ENCODE measurements at regions not wholly inside any gene's neighbourhood (a gene's known extent, or its start where the extent isn't known, plus 50 kb on each side); places are given as distances from the start of the nearest gene placed in this dataset.

DNA sequence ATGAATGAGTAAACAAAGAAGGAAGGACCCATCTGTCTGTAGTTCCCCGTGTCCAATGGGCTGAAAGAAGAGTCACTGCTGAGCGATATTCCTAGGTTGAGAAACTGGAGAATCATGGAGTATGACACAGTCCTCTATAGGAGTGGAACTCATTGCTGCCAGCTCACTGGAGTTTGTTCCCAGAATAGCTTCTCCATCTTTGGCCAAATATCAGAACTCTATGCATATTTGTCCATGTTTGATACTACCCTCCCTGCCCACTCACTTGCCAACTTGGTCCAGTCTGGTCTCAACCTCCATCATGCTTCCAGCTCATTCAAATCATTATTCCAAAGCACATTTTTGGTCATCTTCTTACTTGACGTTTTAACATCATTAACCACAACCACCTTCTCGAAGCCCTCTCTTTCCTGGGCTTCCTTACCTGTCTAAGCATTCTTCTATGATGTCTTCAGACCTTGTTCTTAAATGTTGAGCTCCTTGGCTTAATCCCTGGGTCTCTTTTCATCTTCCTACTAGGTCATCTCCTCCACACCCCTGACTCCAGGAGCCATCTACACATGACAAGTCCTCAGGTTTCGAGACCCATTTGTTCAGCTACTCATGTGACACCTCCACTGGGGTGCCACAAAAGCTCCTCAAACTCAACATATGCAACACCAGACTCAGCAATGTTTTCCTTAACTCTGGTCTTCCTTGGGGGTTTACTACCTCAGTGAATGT is 221.6 kb downstream of the MYCN start:
- no peak for DNase-seq

DNA sequence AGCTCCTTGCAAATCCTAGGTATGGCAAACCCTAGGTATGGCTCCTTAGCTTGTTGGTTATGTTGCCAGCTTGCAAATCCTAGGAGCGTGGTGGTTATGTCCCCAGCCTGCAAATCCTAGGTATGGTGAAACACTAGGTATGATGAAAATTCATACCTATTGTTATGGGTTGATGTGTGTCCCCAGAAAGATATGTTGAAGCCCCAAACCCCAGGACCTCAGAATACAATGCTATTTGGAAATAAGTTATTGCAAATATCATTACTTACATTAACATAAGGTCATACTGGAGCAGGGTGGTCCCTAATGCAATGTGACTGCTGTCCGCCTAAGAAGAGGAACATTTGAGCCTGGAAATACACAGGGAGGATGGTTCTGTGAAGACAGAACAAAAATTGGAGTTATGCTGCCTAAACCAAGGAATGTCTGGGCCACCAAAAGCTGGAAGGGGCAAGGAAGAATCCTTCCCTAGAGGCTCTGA is 220.8 kb downstream of the MYCN start:
- no peak for DNase-seq

DNA sequence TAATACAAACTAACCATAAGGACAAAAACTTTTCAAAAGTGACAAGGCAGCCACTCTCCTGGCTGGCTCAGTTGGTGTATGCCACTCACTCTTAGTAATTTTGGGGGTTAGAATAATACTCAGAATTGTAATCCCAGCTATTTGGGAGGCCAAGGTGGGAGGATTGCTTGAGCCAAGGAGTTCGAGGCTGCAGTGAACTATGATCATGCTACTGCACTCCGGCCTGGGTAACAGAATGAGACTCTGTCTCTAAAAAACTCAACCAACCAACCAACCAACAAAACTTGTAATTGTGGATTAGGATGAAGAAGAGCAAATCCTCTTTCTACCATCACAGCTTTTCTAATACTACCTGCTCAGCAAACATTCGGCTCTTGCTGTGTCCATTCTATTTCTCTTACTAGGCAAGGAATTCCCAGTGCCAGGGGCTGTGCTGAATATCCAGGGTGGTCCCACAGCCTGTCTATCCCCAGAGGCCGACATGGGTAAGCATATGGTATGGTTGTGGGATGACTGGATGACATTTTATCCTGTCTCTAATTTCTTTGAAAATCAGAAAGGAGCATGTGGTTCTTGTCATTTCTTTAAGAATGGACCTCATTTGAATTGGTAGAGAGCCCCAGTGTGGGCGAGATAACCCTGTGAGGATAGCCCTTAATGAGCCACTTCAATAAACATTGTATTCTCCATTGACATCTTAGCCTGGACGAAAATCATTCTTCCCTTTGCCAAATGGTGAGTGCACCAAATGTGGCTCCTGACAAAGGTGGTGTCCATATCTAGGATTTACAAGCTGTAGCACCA is 220.1 kb downstream of the MYCN start:
- no peak for DNase-seq

- DNase-seq: no peak
Observed at GRCh38 chr2:16156411-16156810, 216.1 kb downstream of the MYCN start.

GRCh38 chr2:16155766-16156165 is 215.4 kb downstream of the MYCN start:
- DNase-seq: no peak

DNA sequence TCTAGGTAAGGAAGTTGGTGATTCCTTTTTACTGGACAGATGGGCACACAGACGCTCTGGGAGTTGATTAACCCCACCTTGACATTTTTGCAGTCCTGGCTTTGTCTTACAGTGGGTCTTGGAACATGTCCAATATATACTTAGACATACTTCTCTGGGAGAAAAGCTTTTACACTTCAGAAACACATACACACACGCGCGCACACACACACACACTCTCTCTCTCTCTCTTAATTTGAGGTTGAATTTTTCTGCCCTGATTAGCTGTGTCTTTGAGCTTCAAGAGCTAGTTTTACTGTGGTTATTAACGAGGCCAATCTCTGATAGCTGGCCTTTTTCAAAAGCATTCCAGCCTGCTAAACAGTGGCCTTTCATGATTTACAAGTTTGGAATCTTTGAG is 215.0 kb downstream of the MYCN start:
- no peak for DNase-seq

GRCh38 chr2:16154501-16155280 is 214.3 kb downstream of the MYCN start:
- DNase-seq: no peak

DNA sequence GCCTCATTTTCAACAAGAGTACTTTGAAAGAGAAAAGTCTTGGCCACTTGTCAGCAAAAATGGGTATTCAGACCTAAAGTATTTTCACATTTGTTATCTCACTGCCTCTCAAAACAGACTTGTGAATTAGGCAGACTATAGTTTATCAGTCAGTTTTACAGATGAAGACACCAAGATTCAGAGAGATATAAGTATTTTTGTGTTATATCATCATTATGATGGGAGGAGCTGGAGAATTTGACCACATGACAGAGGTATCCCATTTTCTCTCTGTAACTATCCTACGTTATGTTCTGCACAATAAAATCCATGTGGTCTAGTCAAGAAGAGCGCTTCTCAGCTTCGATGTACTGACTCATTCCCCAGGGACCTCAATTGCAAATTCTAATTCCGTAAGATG is 213.7 kb downstream of the MYCN start:
- no peak for DNase-seq

DNA sequence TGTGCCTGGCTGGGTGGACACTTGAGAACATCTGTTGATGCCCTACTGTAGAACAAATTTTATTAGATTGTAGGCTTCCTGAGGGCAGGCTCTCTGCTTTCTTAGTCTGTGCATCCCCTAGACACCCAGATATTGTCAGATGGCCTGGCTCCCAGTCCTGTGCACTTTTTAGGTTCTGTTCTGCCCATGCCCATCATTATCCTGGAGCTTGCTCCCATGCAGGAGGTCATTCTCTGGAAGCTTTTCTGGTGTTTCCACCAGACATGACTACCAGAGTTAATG is 213.3 kb downstream of the MYCN start:
- DNase-seq: no peak

DNA sequence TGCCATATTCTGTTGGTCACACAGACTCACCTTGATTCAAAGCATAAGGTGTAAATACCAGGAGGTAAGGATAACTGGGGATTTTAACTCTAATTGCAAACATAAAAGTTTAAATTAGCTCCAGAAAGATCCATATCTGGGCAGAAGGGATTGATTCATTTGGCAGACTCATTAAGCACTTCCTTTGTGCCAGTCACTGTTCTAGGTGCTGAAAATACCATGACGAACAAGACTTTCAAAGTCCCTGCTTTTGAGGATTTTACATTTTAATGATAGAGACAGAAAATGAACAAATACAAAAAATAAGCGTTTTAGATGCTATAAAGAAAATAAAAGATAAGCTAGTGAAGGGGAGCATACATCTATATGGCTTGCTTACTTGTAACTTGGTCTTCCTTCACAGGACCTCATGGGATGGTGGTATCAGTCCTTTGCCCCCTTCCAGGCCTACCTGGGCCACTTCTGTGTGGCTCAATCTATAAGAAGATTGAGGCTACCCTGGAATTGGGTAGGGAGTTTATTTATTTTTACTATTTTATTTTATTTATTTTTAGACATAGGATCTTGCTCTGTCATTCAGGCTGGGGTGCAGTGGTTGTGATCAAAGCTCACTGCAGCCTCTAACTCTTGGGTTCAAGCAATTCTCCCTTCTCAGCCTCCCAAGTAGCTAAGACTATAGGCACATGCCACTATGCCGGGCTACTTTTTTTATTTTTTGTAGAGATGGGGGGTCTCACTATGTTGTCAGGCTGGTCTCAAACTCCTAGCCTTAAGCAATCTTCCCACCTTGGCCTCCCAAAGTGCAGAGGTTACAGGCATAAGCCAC is 212.8 kb downstream of the MYCN start:
- DNase-seq: no peak

DNA sequence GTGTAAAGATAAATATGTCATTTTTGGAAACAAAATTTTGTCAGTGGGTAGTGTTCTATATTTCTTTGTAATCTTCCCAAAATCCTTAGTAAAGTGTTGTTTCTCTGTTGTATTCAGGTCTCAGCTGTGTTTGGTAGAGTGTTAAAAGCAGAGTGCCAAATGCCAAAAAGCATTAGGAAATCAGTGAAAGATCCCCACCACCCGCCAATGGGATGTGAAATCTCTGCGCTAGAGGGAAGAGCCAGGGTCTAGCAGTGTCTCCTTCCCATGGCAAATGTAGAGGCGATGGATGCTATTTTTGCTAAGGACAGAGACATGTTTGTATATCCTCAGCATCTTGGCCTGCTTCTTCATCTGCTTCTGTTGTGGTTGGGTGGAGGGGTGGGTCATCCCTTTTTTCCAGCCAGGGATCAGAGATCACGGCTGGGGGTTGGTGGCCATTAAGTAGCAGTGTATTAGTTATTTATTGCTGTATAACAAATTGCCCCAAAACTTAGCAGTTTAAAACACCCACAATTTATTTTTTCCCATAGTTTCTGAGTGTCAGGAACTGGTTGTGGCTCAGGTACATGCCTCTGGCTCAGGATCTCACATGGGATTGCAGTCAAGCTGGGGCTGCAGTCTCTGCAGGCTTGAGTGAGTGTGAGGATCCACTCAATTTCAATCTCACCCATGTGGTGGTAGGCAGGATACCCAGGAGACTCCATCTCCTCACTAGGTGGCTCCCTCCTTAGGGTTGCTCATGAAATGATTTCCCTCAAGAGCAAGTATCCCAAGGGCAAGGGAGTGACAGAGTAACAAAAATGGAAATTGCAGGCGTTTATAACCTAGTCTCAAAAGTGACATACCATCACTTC is 211.9 kb downstream of the MYCN start:
- DNase-seq: no peak

- DNase-seq: no peak
Observed at GRCh38 chr2:16151651-16152050, 211.3 kb downstream of the MYCN start.

DNA sequence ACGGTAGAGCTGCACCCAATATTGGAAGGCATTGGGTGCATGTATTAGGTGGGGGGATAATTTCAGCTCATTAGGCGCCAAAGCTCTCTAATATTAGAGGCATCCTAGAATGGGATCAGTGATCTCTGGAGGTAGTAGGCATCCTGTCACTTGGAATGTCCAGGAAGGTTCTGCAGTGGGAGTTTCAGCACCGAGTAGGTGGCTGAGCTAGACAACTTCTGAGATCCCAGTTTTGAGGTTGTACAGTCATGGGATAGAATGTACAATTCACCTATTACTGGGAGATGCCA is 210.9 kb downstream of the MYCN start:
- DNase-seq: no peak

- DNase-seq: no peak
Observed at GRCh38 chr2:16150456-16151280, 210.3 kb downstream of the MYCN start.

DNA sequence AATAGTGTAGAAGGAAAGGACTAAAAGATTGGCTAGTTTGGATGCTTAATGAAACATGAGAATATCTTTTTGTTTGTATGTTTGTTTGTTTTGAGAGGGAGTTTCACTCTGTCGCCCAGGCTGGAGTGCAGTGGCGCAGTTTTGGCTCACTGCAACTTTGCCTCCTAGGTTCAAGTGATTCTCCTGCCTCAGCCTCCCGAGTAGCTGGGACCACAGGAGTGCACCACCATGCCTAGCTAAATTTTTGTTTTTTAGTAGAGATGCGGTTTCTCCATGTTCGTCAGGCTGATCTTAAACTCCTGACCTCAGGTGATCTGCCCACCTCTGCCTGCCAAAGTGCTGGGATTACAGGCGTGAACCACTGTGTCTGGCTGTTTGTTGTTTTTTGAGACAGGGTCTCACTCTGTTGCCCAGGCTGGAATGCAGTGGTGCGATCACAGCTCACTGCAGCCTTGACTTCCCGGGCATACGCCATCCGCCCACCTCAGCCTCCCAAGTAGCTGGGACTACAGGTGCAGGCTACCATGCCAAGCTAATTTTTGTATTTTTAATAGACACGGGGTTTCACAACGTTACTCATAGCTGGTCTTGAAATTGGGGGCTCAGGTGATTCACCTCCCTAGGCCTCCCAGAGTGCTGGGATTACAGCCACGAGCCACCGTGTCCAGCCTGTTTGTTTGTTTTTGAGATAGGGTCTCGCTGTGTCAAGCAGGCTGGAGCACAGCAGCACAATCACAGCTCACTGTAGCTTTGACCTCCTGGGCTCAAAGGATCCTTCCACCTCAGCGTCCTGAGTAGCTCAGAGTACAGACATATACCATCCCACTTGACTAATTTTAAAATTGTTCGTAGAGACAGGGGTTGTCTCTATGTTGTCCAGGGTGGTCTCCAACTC is 209.2 kb downstream of the MYCN start:
- no peak for DNase-seq

DNA sequence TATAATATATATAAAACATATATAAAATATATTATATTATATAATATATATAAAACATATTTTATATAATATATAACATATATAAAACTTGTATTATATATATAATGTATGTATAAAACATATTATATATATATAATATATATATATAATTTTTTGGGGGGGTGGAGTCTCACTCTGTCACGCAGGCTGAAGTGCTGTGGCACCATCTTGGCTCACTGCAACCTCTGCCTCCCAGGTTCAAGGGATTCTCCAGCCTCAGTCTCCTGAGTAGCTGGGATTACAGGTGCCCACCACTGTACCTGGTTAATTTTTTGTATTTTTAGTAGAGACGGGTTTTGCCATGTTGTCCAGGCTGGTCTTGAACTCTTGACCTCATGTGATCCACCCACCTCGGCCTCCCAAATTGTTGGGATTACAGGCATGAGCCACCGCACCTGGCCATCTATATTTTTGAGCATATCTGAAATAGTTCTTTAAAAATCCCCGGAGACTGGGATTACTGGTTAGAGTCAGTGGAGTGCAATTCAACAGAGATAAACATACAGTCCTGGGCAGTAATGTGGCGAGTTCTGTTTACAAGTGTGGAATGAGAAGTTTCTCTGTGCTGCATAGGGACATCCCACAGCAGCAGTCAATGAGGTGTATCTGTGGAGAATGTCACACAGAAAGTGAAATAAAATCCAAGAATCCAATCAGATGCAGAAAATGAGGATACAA is 208.4 kb downstream of the MYCN start:
- no peak for DNase-seq

DNA sequence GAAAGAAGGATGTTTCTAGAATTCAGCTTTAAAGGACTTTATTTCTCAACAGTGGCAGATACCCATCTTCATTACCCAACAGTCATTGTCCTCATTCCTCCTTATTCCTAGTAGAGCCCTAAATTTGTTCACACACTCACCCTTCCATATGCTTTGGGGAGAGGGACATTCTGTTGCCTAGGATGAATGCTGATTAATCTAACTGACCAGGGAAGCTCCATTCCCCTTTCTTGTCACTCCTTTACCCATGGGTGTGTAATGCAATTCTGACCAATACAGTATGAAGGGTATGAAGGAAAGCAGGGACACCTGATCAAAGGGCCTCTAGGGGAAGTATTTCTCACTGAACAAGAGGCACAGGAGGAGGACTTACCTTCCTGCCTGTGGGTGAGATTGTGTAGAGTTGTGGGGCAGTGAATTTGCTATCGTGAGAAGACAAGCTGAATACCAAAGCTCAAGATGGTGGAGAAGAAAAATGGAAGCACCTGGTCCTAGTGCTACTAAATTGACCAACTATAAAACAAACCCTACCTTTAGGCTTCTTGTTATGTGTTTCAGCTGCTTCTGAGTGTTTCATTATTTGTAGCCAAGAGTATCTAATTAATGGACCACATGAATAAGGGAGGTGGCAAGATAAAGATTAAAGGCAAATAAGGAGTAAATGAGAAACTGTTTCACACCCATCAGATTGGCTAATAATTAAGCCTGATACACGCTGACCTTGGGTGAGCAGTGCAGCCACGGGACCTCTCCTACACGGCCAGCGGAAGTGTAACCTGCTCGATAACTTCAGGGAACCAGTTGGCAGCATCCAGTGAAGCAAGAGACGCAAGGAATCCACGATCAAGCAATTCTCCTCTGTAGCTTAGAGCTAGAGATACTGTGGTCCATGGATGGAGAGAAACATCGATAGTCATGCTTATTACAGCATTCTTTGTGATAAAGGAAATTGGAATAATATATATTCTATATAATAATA is 202.3 kb downstream of the MYCN start:
- no peak for DNase-seq

GRCh38 chr2:16141641-16141921 is 201.2 kb downstream of the MYCN start:
- no peak for DNase-seq
